ENCODE measurements at regions not wholly inside any gene's neighbourhood (a gene's known extent, or its start where the extent isn't known, plus 50 kb on each side); places are given as distances from the start of the nearest gene placed in this dataset.

GRCh38 chr2:52463457-52463856 lies 1304.1 kb upstream of the CHAC2 start:
- TF ChIP-seq TAF1 (IDR thresholded peaks at IDR 0.05; ENCODE audit: borderline replicate concordance, insufficient read depth, low read length) (no peak), SIN3A (IDR thresholded peaks at IDR 0.05; ENCODE audit: borderline replicate concordance, insufficient read depth, low read length) (no peak), FOXP2 (optimal IDR thresholded peaks at IDR 0.05; ENCODE audit: borderline replicate concordance, extremely low read depth, extremely low read length, insufficient read depth) (no peak)
- TF ChIP-seq, protein P1, sequence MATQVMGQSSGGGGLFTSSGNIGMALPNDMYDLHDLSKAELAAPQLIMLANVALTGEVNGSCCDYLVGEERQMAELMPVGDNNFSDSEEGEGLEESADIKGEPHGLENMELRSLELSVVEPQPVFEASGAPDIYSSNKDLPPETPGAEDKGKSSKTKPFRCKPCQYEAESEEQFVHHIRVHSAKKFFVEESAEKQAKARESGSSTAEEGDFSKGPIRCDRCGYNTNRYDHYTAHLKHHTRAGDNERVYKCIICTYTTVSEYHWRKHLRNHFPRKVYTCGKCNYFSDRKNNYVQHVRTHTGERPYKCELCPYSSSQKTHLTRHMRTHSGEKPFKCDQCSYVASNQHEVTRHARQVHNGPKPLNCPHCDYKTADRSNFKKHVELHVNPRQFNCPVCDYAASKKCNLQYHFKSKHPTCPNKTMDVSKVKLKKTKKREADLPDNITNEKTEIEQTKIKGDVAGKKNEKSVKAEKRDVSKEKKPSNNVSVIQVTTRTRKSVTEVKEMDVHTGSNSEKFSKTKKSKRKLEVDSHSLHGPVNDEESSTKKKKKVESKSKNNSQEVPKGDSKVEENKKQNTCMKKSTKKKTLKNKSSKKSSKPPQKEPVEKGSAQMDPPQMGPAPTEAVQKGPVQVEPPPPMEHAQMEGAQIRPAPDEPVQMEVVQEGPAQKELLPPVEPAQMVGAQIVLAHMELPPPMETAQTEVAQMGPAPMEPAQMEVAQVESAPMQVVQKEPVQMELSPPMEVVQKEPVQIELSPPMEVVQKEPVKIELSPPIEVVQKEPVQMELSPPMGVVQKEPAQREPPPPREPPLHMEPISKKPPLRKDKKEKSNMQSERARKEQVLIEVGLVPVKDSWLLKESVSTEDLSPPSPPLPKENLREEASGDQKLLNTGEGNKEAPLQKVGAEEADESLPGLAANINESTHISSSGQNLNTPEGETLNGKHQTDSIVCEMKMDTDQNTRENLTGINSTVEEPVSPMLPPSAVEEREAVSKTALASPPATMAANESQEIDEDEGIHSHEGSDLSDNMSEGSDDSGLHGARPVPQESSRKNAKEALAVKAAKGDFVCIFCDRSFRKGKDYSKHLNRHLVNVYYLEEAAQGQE (IDR thresholded peaks at IDR 0.05; ENCODE audit: insufficient read depth in 1 of 2, low read depth in 2 of 2, low read length in 2 of 2): no peak

GRCh38 chr2:52456561-52457377 lies 1310.8 kb upstream of the CHAC2 start:
- TF ChIP-seq FOXP2 (optimal IDR thresholded peaks at IDR 0.05; ENCODE audit: borderline replicate concordance, extremely low read depth, extremely low read length, insufficient read depth): no peak
- TF ChIP-seq, protein P1 (IDR thresholded peaks at IDR 0.05; ENCODE audit: insufficient read depth in 1 of 2, low read depth in 2 of 2, low read length in 2 of 2): no peak
- no peak for TF ChIP-seq SIN3A (IDR thresholded peaks at IDR 0.05; ENCODE audit: borderline replicate concordance, insufficient read depth, low read length)
- TF ChIP-seq TAF1 (IDR thresholded peaks at IDR 0.05; ENCODE audit: borderline replicate concordance, insufficient read depth, low read length): no peak
- TF ChIP-seq POLR2AphosphoS5 (IDR thresholded peaks at IDR 0.05; ENCODE audit: low read depth, low read length): no peak

DNA sequence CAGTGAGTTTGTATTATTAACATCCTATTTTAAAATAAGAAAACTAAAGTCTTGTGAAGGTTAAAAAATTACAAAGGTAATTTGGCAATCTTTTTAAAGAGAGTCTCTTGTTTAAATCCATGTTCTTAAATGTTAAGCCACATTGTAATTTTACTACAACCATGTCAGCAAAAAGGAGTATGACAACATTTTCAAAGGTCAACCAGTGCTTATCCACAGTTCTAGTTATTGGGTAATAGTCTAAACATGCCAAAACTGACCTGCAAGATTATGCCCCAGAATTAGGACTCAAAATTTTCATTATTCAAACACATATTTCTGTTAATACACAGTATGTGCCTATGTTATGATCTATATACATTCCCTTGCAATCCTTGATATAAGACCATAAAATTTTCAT lies 1312.6 kb upstream of the CHAC2 start:
- TF ChIP-seq FOXP2 (optimal IDR thresholded peaks at IDR 0.05; ENCODE audit: borderline replicate concordance, extremely low read depth, extremely low read length, insufficient read depth): no peak
- no peak for TF ChIP-seq SIN3A (IDR thresholded peaks at IDR 0.05; ENCODE audit: borderline replicate concordance, insufficient read depth, low read length)
- TF ChIP-seq TAF1 (IDR thresholded peaks at IDR 0.05; ENCODE audit: borderline replicate concordance, insufficient read depth, low read length): no peak
- TF ChIP-seq, protein P1 (IDR thresholded peaks at IDR 0.05; ENCODE audit: insufficient read depth in 1 of 2, low read depth in 2 of 2, low read length in 2 of 2): no peak
- no peak for TF ChIP-seq POLR2AphosphoS5 (IDR thresholded peaks at IDR 0.05; ENCODE audit: low read depth, low read length)

DNA sequence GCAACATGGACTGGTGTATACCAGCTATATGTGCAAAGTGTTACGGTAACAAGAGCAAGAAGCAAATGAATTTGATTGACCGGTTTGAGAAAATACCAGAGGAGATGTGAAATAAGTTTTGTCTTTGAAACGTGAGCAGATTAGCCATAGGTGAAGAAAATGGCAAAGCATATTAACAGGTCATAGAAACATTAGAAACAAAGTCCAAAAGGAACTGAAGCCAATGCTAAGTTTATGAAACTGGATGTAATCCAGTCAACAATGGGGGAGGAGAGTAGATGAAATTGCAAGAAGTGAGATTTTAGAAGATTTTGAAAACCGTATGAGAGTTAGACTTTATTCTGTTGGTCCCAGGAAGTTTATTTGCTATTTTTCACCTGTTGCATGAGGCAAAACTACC lies 1315.4 kb upstream of the CHAC2 start:
- TF ChIP-seq SIN3A (IDR thresholded peaks at IDR 0.05; ENCODE audit: borderline replicate concordance, insufficient read depth, low read length): no peak
- TF ChIP-seq FOXP2 (optimal IDR thresholded peaks at IDR 0.05; ENCODE audit: borderline replicate concordance, extremely low read depth, extremely low read length, insufficient read depth): no peak
- no peak for TF ChIP-seq POLR2AphosphoS5 (IDR thresholded peaks at IDR 0.05; ENCODE audit: low read depth, low read length)
- TF ChIP-seq TAF1 (IDR thresholded peaks at IDR 0.05; ENCODE audit: borderline replicate concordance, insufficient read depth, low read length): no peak
- TF ChIP-seq, protein P1 (IDR thresholded peaks at IDR 0.05; ENCODE audit: insufficient read depth in 1 of 2, low read depth in 2 of 2, low read length in 2 of 2): no peak

Data from PFSK-1 (cell line).